ENCODE measurements at regions not wholly inside any gene's neighbourhood (a gene's known extent, or its start where the extent isn't known, plus 50 kb on each side); places are given as distances from the start of the nearest gene placed in this dataset.

GRCh38 chr9:89920131-89920530, 315.3 kb downstream of the GADD45G start:
- H3K27ac Mint-ChIP-seq: peak overlapping the region in 1 of 7 donors; percentile 5
- Histone ChIP-seq H3K4me3 (replicated peaks in 1 of 3; ENCODE audit: low read depth in 2 of 3, low read length in 3 of 3) (no peak overlapping the region), H3K4me2 (replicated peaks; ENCODE audit: extremely low read depth, low read length, poor library complexity, severe bottlenecking) (no peak overlapping the region), H3K9me3 (replicated peaks in 1 of 2; ENCODE audit: control insufficient read depth in 1 of 2, insufficient read depth in 1 of 2, low read length in 2 of 2) (no peaks in the 10 kb centered on the region), H3K9ac (ENCODE audit: insufficient read depth, low read length, poor library complexity, severe bottlenecking) (no peak overlapping the region), H4K20me1 (ENCODE audit: insufficient read depth, low read length) (no peaks in the 10 kb centered on the region), H3K27me3 (ENCODE audit: control insufficient read depth in 2 of 2, insufficient read depth in 2 of 2, low read length in 2 of 2) (no peaks in the 10 kb centered on the region), H3K4me1 (ENCODE audit: control insufficient read depth in 1 of 2, insufficient read depth in 2 of 2, low read length in 2 of 2) (no peaks in the 10 kb centered on the region), H2AFZ (ENCODE audit: insufficient read depth, low read depth, low read length, poor library complexity, severe bottlenecking) (no peak overlapping the region), H3K27ac (ENCODE audit: low read depth in 1 of 2, low read length in 2 of 2) (no peak overlapping the region), H3K36me3 (replicated peaks in 1 of 2; ENCODE audit: control insufficient read depth in 1 of 2, insufficient read depth in 2 of 2, low read length in 2 of 2) (no peaks in the 10 kb centered on the region), H3K79me2 (ENCODE audit: insufficient read depth, low read length) (no peaks in the 10 kb centered on the region)
- no peak for TF ChIP-seq CTCF (IDR thresholded peaks at IDR 0.05)
- DNase-seq: no peak
- WGBS (ENCODE audit: insufficient coverage): 89% methylated on average over 4 of the region's 5 CpGs
- peaks cover 3 to 9% (median 7%) of the 10 kb centered on the region in 3 donors for H3K27me3 Mint-ChIP-seq (ENCODE audit: low read depth in 3 of 3)
- H3K4me1 Mint-ChIP-seq: peaks cover 11% of the 10 kb centered on the region
- H3K4me3 Mint-ChIP-seq: no peak overlapping the region
- no peaks in the 10 kb centered on the region for H3K9me3 Mint-ChIP-seq
- no peaks in the 10 kb centered on the region for H3K36me3 Mint-ChIP-seq
- intact Hi-C loops (cut with micrococcal nuclease): loop anchor here in 1 of 2 donors (5.0 kb wide), 1 partner anchor 318 kb away; no protein-coding TSS in a partner anchor

- Histone ChIP-seq H2AFZ (ENCODE audit: insufficient read depth, low read depth, low read length, poor library complexity, severe bottlenecking) (no peak overlapping the region), H3K4me2 (replicated peaks; ENCODE audit: extremely low read depth, low read length, poor library complexity, severe bottlenecking) (no peak overlapping the region), H3K9me3 (replicated peaks in 1 of 2; ENCODE audit: control insufficient read depth in 1 of 2, insufficient read depth in 1 of 2, low read length in 2 of 2) (no peaks in the 10 kb centered on the region), H3K36me3 (replicated peaks in 1 of 2; ENCODE audit: control insufficient read depth in 1 of 2, insufficient read depth in 2 of 2, low read length in 2 of 2) (no peaks in the 10 kb centered on the region), H3K27ac (ENCODE audit: low read depth in 1 of 2, low read length in 2 of 2) (no peak overlapping the region), H3K27me3 (ENCODE audit: control insufficient read depth in 2 of 2, insufficient read depth in 2 of 2, low read length in 2 of 2) (no peaks in the 10 kb centered on the region), H4K20me1 (ENCODE audit: insufficient read depth, low read length) (no peaks in the 10 kb centered on the region), H3K9ac (ENCODE audit: insufficient read depth, low read length, poor library complexity, severe bottlenecking) (no peak overlapping the region), H3K79me2 (ENCODE audit: insufficient read depth, low read length) (no peaks in the 10 kb centered on the region), H3K4me1 (ENCODE audit: control insufficient read depth in 1 of 2, insufficient read depth in 2 of 2, low read length in 2 of 2) (no peaks in the 10 kb centered on the region), H3K4me3 (replicated peaks in 1 of 3; ENCODE audit: low read depth in 2 of 3, low read length in 3 of 3) (no peak overlapping the region)
- H3K4me1 Mint-ChIP-seq: peaks cover 11% of the 10 kb centered on the region
- H3K9me3 Mint-ChIP-seq: no peaks in the 10 kb centered on the region
- no peaks in the 10 kb centered on the region for H3K36me3 Mint-ChIP-seq
- H3K4me3 Mint-ChIP-seq: no peak overlapping the region
- intact Hi-C loops (cut with micrococcal nuclease): loop anchor here in 1 of 2 donors (5.0 kb wide), 1 partner anchor 319 kb away; no protein-coding TSS in a partner anchor
- H3K27ac Mint-ChIP-seq: no peak overlapping the region
- no peak for TF ChIP-seq CTCF (IDR thresholded peaks at IDR 0.05)
- peaks cover 3 to 9% (median 8%) of the 10 kb centered on the region in 3 donors for H3K27me3 Mint-ChIP-seq (ENCODE audit: low read depth in 3 of 3)
- 92% methylated on average over 5 of the region's 8 CpGs for WGBS (ENCODE audit: insufficient coverage)
- DNase-seq: no peak
Measured at GRCh38 chr9:89920951-89921350, 316.1 kb downstream of the GADD45G start.
